Chondrocyte (in vitro differentiated cells): ENCODE measurements at regions not wholly inside any gene's neighbourhood (a gene's known extent, or its start where the extent isn't known, plus 50 kb on each side); places are given as distances from the start of the nearest gene placed in this dataset.

Experiments used
- DNase-seq: peaks from one replicate; pipeline ENCODE4 v3.0.0; 2021; ENCODE audit warnings: mixed read lengths, low spot score
- H3K27ac Mint-ChIP-seq: one replicate; pipeline ENCODE4 v1.8.0; 2021; ENCODE audit warnings: mild to moderate bottlenecking, moderate library complexity, mixed read lengths; ENCODE audit not compliant: unreplicated experiment
- H3K27me3 Mint-ChIP-seq: 2 replicates; pipeline ENCODE4 v1.8.0; 2021; ENCODE audit warnings: low read depth, mixed read lengths
- H3K36me3 Mint-ChIP-seq: 2 replicates; pipeline ENCODE4 v1.8.0; 2021; ENCODE audit warnings: low read depth, mixed read lengths
- H3K4me1 Mint-ChIP-seq: 2 replicates; pipeline ENCODE4 v1.8.0; 2021; ENCODE audit warnings: low read depth, mild to moderate bottlenecking, mixed read lengths
- H3K4me3 Mint-ChIP-seq: one replicate; pipeline ENCODE4 v1.8.0; 2021; ENCODE audit warnings: mild to moderate bottlenecking, moderate library complexity, mixed read lengths; ENCODE audit not compliant: unreplicated experiment
- H3K9me3 Mint-ChIP-seq: 2 replicates; pipeline ENCODE4 v1.8.0; 2021; ENCODE audit warnings: low read depth, mixed read lengths
- TF ChIP-seq, protein P1 (sequence below): fragments of 200-600 bp; sonication (generic); IDR thresholded peaks from 2 replicates; pipeline ENCODE4 v1.5.0; 2021; ENCODE audit warnings: antibody characterized with exemption, mild to moderate bottlenecking, moderate library complexity

DNA sequence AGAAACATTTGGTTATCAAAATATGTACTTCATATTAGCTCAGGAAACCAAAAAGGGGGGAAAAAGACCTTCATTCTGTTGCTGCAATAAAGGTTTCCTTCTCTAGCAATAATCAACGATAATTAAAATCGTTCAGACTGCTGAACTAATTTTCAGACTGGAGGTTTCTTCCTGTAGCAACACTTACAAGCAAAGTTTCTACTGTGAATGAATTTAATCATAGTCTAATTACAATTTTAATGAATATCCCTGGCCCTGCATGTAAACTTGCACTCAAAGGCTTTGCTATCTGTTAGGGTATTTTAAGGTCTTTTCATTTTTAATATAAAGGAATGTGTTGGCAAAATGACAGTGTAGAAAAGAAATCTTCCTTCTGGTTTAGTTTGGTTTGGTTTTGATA, 265.2 kb downstream of the QDPR start:
- Mint-ChIP-seq H3K4me1 (peaks cover 4% of the 10 kb centered on the region), H3K27me3 (peaks cover 2% of the 10 kb centered on the region), H3K36me3 (no peaks in the 10 kb centered on the region), H3K9me3 (no peaks in the 10 kb centered on the region), H3K27ac (no peak overlapping the region), H3K4me3 (no peak overlapping the region)
- DNase-seq, result no peak
- TF ChIP-seq, protein P1, sequence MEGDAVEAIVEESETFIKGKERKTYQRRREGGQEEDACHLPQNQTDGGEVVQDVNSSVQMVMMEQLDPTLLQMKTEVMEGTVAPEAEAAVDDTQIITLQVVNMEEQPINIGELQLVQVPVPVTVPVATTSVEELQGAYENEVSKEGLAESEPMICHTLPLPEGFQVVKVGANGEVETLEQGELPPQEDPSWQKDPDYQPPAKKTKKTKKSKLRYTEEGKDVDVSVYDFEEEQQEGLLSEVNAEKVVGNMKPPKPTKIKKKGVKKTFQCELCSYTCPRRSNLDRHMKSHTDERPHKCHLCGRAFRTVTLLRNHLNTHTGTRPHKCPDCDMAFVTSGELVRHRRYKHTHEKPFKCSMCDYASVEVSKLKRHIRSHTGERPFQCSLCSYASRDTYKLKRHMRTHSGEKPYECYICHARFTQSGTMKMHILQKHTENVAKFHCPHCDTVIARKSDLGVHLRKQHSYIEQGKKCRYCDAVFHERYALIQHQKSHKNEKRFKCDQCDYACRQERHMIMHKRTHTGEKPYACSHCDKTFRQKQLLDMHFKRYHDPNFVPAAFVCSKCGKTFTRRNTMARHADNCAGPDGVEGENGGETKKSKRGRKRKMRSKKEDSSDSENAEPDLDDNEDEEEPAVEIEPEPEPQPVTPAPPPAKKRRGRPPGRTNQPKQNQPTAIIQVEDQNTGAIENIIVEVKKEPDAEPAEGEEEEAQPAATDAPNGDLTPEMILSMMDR, result no peak

DNA sequence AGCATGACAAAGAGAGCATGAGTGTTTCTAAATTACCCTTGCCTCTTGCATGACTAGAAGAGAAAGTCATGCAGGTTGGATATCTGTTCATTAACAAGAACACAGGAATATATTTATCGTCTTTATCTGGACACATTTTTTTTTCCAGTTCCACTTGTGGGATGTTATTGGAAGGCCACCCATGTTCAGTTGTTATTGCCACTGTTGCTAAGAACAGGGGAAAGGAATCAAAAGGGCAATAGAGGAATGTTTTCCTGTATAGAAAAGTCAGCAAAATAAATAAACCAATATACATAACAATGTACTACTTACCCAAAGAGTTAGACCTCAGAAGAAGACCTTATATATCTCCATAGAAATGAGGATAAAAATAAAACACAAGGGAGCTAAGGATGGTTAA, 270.1 kb downstream of the QDPR start:
- H3K36me3 Mint-ChIP-seq, result no peaks in the 10 kb centered on the region
- TF ChIP-seq, protein P1, result no peak
- no peaks in the 10 kb centered on the region for H3K9me3 Mint-ChIP-seq
- peaks cover 2% of the 10 kb centered on the region for H3K27me3 Mint-ChIP-seq
- peaks cover 3% of the 10 kb centered on the region for H3K4me1 Mint-ChIP-seq
- no peak for DNase-seq
- no peak overlapping the region for H3K4me3 Mint-ChIP-seq
- no peak overlapping the region for H3K27ac Mint-ChIP-seq

DNA sequence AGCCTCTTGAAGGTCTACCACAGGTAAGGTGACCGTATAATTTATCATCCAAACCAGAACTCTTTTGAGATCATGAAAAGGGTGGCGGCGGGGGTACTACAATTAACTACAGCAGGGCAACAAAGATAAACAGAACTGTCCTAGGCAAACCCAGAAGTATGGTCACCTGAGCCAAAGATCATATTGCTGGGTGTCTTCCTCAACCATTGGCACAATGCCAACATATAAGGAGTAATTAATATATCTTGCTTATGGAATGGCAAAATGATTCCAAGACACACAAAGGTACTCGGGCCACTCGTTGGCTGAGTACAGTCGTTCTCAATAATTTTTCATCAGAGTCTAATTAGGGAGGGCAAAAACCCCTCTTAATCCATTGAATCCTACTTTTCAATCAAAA, 273.3 kb downstream of the QDPR start:
- peaks cover 5% of the 10 kb centered on the region for H3K4me1 Mint-ChIP-seq
- no peaks in the 10 kb centered on the region for H3K36me3 Mint-ChIP-seq
- DNase-seq, result no peak
- H3K27ac Mint-ChIP-seq, result no peak overlapping the region
- H3K4me3 Mint-ChIP-seq, result no peak overlapping the region
- H3K27me3 Mint-ChIP-seq, result peaks cover 2% of the 10 kb centered on the region
- no peaks in the 10 kb centered on the region for H3K9me3 Mint-ChIP-seq
- TF ChIP-seq, protein P1, result no peak

DNA sequence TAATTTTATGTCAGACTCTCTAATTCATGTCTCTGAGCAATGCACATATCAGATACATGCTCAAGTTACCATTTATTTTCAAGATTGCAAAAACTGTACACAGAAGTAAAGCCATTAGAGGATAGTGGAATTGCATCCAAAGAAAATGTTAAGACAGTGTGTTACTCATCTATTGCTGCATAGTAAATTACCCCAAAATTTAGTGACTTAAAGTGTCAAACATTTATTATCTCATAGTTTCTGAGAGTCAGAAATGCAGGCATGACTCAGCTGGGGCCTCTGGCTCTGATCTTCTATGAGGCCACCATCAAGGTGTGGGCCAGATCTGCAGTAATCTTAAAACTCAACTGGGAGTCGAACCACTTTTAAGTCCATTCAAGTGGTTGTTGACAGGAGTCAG, 275.2 kb downstream of the QDPR start:
- H3K4me1 Mint-ChIP-seq, result peaks cover 13% of the 10 kb centered on the region
- no peaks in the 10 kb centered on the region for H3K36me3 Mint-ChIP-seq
- no peak overlapping the region for H3K4me3 Mint-ChIP-seq
- H3K27me3 Mint-ChIP-seq, result peaks cover 2% of the 10 kb centered on the region
- TF ChIP-seq, protein P1, result no peak
- no peak for DNase-seq
- no peaks in the 10 kb centered on the region for H3K9me3 Mint-ChIP-seq
- H3K27ac Mint-ChIP-seq, result no peak overlapping the region

DNA sequence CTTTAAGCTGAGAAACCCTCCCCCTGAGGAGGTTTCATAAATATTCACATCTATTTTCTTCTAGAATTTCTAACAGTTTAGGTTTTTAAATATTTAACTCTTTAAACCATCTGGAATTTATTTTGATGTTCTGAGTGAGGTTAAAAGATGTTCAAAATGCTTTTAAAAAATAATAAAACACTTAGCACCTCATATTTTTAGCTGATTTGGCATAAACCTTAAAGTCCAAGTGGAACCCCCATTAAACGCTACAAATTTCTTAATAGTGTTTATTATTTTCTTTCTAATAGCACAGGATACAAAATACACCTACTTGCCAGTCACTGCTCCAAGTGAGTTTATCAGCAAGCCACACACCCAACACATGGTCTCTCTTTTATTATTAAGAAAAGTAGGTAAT, 277.2 kb downstream of the QDPR start:
- peaks cover 2% of the 10 kb centered on the region for H3K27me3 Mint-ChIP-seq
- H3K27ac Mint-ChIP-seq, result no peak overlapping the region
- peaks cover 13% of the 10 kb centered on the region for H3K4me1 Mint-ChIP-seq
- no peaks in the 10 kb centered on the region for H3K36me3 Mint-ChIP-seq
- H3K9me3 Mint-ChIP-seq, result no peaks in the 10 kb centered on the region
- no peak overlapping the region for H3K4me3 Mint-ChIP-seq
- TF ChIP-seq, protein P1, result no peak
- no peak for DNase-seq
